SJCRH30 (cell line): ENCODE measurements at regions not wholly inside any gene's neighbourhood (a gene's known extent, or its start where the extent isn't known, plus 50 kb on each side); places are given as distances from the start of the nearest gene placed in this dataset.
A peak's percentile ranks its signal among the peaks of the same experiment; 100 is the strongest.

Experiments used
- DNase-seq, 2 experiments: peaks; one replicate each; pipeline ENCODE4 v3.0.0-alpha.2; 2015 to 2020
- H3K27ac ChIP-seq: fragments of 250-450 bp; sonication (Bioruptor Pico); 2 replicates; pipeline ENCODE4 v1.5.1; 2020; ENCODE audit warnings: mild to moderate bottlenecking, moderate library complexity
- H3K27me3 ChIP-seq: fragments of 250-450 bp; sonication (Bioruptor Pico); 2 replicates; pipeline ENCODE4 v1.5.1; 2020; ENCODE audit warnings: mild to moderate bottlenecking, moderate library complexity
- H3K36me3 ChIP-seq: fragments of 250-450 bp; sonication (Bioruptor Pico); 2 replicates; pipeline ENCODE4 v1.5.1; 2020; ENCODE audit warnings: mild to moderate bottlenecking, moderate library complexity
- H3K4me1 ChIP-seq: fragments of 250-450 bp; sonication (Bioruptor Pico); 2 replicates; pipeline ENCODE4 v1.5.1; 2020; ENCODE audit warnings: mild to moderate bottlenecking, moderate library complexity
- H3K4me3 ChIP-seq: fragments of 250-450 bp; sonication (Bioruptor Pico); 2 replicates; pipeline ENCODE4 v1.5.1; 2020; ENCODE audit warnings: mild to moderate bottlenecking, moderate library complexity
- H3K9me3 ChIP-seq: fragments of 250-450 bp; sonication (Bioruptor Pico); replicated peaks from 2 replicates; pipeline ENCODE4 v1.5.1; 2020; ENCODE audit warnings: mild to moderate bottlenecking, moderate library complexity

GRCh38 chr1:171434717-171435346, 50.5 kb upstream of the PRRC2C start:
- Histone ChIP-seq H3K4me3 (no peak overlapping the region), H3K27me3 (no peaks in the 10 kb centered on the region), H3K4me1 (no peaks in the 10 kb centered on the region), H3K9me3 (no peaks in the 10 kb centered on the region), H3K36me3 (no peaks in the 10 kb centered on the region), H3K27ac (no peak overlapping the region)
- peak in 1 of 2 experiments; percentile 20 for DNase-seq
